OCI-LY1 (cell line): ENCODE measurements at regions not wholly inside any gene's neighbourhood (a gene's known extent, or its start where the extent isn't known, plus 50 kb on each side); places are given as distances from the start of the nearest gene placed in this dataset.

ENCODE experiments used
- EZH2 ChIP-seq: fragments of 200-600 bp; sonication (generic), shearing (Covaris generic); IDR thresholded peaks from 2 replicates; pipeline ENCODE4 v1.8.0; 2017; ENCODE audit warnings: borderline replicate concordance, mixed run types, mild to moderate bottlenecking, antibody characterized with exemption, low read length, moderate library complexity, mixed read lengths
- TF ChIP-seq, protein P1 (sequence below): fragments of 200-600 bp; sonication (generic), shearing (Covaris generic); IDR thresholded peaks from 2 replicates; pipeline ENCODE4 v1.5.1; 2017; ENCODE audit warnings: mild to moderate bottlenecking, antibody characterized with exemption, low read length, moderate library complexity, mixed read lengths

DNA sequence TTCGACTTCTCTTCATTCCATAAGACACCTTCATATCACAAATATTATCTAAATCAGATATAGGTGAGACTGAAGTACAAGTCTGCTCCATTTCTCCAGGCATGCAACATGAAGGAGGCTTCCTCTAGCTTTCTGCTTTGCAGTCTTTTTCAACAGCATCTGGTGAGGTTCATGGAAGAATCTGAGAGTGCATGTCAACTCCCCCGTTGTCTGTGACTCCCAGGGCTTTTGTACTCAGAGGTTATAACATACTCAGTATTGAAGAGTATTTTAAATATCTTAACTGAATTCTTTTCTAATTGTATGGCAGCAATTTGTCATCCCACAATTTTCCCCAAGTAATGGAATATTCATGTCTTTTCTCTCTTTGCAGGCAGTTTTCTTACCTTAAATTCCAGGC lies 448.7 kb downstream of the CDH8 start:
- TF ChIP-seq EZH2 = no peak
- TF ChIP-seq, protein P1, sequence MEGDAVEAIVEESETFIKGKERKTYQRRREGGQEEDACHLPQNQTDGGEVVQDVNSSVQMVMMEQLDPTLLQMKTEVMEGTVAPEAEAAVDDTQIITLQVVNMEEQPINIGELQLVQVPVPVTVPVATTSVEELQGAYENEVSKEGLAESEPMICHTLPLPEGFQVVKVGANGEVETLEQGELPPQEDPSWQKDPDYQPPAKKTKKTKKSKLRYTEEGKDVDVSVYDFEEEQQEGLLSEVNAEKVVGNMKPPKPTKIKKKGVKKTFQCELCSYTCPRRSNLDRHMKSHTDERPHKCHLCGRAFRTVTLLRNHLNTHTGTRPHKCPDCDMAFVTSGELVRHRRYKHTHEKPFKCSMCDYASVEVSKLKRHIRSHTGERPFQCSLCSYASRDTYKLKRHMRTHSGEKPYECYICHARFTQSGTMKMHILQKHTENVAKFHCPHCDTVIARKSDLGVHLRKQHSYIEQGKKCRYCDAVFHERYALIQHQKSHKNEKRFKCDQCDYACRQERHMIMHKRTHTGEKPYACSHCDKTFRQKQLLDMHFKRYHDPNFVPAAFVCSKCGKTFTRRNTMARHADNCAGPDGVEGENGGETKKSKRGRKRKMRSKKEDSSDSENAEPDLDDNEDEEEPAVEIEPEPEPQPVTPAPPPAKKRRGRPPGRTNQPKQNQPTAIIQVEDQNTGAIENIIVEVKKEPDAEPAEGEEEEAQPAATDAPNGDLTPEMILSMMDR = no peak
